NT2/D1 (cell line): ENCODE measurements at regions not wholly inside any gene's neighbourhood (a gene's known extent, or its start where the extent isn't known, plus 50 kb on each side); places are given as distances from the start of the nearest gene placed in this dataset.

ENCODE experiments used
- DNase-seq: peaks from one replicate; pipeline ENCODE4 v3.0.0-alpha.2; 2011; ENCODE audit warnings: low read depth, low spot score
- H3K27me3 ChIP-seq: 2 replicates; pipeline ENCODE4 v1.6.0; 2011; ENCODE audit warnings: mild to moderate bottlenecking; ENCODE audit not compliant: insufficient read length, insufficient read depth
- H3K36me3 ChIP-seq: 2 replicates; pipeline ENCODE4 v1.6.1; 2011; ENCODE audit warnings: mild to moderate bottlenecking, low read length, mixed read lengths; ENCODE audit not compliant: insufficient read depth, insufficient read length
- H3K4me1 ChIP-seq: 2 replicates; pipeline ENCODE4 v1.5.1; 2011; ENCODE audit not compliant: insufficient read depth, insufficient read length
- H3K4me3 ChIP-seq: 2 replicates; pipeline ENCODE4 v1.5.1; 2011; ENCODE audit warnings: low read depth; ENCODE audit not compliant: insufficient read length
- H3K9ac ChIP-seq: 2 replicates; pipeline ENCODE4 v1.6.0; 2011; ENCODE audit warnings: low read depth; ENCODE audit not compliant: insufficient read length
- H3K9me3 ChIP-seq: 2 replicates; pipeline ENCODE4 v1.5.1; 2011; ENCODE audit warnings: mild to moderate bottlenecking, low read length; ENCODE audit not compliant: insufficient read depth
- SUZ12 ChIP-seq: IDR thresholded peaks from 2 replicates; pipeline ENCODE4 v1.6.1; 2011; ENCODE audit not compliant: insufficient read length, insufficient read depth; ENCODE audit errors: extremely low read depth
- YY1 ChIP-seq: IDR thresholded peaks from 2 replicates; pipeline ENCODE4 v1.6.1; 2011; ENCODE audit not compliant: insufficient read length, insufficient read depth
- ZNF274 ChIP-seq: IDR thresholded peaks from 2 replicates; pipeline ENCODE4 v1.6.1; 2011; ENCODE audit warnings: mild to moderate bottlenecking, low read depth, low read length

DNA sequence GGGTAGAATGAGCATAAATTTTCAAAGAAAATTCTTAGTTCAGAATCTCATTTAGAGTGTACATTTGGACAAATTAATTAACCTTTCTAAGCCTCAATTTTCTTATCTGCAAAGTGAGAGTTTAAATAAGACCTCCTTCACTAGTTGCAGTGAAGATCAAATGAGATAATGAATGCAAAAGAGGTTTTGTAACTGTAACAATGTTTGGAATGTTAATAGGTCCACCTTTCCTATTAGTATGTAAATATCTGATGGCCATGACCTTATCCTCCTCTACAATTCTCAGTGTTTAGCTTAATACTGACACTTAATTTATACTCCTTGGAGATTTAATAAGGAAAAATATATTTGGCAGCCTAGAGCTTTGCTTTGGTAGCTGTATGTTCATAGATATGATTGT is 138.8 kb downstream of the GABRG1 start:
- Histone ChIP-seq H3K9me3 (no peaks in the 10 kb centered on the region; the same call in 1 of the 2 replicates), H3K4me3 (no peak overlapping the region), H3K27me3 (no peaks in the 10 kb centered on the region), H3K9ac (no peak overlapping the region), H3K36me3 (no peaks in the 10 kb centered on the region), H3K4me1 (no peaks in the 10 kb centered on the region)
- DNase-seq, result peak; percentile 22
- TF ChIP-seq YY1 (no peak), SUZ12 (no peak), ZNF274 (no peak)

DNA sequence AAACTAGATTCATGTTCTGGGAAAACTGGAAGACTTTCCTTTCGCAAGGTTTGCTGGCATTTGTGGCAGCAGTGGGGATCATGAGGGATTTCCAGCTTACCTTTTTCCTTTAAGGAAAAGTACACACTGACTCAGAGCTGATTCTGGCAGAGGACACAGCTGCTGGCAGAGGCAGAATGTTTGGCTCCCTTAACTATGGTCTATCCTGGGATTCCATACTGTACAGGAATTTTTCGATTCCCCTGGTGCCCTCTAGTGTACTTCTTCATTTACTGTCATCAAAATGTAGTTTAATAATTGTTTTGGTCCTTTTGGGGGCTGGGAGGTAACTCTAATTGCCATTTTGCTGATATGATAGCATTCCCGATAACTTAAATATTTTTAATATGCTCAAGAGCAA is 152.7 kb downstream of the GABRG1 start:
- peaks cover 16% of the 10 kb centered on the region for H3K9me3 ChIP-seq
- no peak overlapping the region for H3K9ac ChIP-seq
- H3K4me1 ChIP-seq, result no peaks in the 10 kb centered on the region
- no peak for TF ChIP-seq SUZ12
- no peak for TF ChIP-seq ZNF274
- no peak for TF ChIP-seq YY1
- H3K36me3 ChIP-seq, result no peaks in the 10 kb centered on the region
- DNase-seq, result no peak
- no peak overlapping the region for H3K4me3 ChIP-seq
- no peaks in the 10 kb centered on the region for H3K27me3 ChIP-seq

DNA sequence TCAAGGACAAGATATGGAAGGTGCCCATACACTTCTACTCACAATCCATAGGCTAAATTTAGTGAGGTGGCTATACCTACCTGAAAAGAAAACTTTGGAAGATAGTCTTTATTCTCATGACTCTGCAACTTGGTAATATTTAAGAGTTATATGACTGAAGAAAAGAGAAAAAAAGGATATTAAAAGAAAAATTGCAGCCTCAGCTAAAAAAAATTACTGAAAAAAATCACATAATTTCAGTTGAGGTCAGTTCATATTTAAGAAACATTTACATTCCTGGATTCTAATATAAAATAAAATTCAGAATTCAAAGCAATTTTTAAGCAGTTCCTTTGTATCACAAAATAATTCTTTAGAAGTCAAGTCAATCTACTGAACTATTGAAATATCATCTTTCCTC is 166.5 kb downstream of the GABRG1 start:
- no peaks in the 10 kb centered on the region for H3K9me3 ChIP-seq
- H3K36me3 ChIP-seq, result no peaks in the 10 kb centered on the region
- no peak overlapping the region for H3K4me3 ChIP-seq
- no peak for TF ChIP-seq ZNF274
- TF ChIP-seq SUZ12, result no peak
- no peak for TF ChIP-seq YY1
- no peak for DNase-seq
- no peaks in the 10 kb centered on the region for H3K4me1 ChIP-seq
- H3K9ac ChIP-seq, result no peak overlapping the region
- no peaks in the 10 kb centered on the region for H3K27me3 ChIP-seq

DNA sequence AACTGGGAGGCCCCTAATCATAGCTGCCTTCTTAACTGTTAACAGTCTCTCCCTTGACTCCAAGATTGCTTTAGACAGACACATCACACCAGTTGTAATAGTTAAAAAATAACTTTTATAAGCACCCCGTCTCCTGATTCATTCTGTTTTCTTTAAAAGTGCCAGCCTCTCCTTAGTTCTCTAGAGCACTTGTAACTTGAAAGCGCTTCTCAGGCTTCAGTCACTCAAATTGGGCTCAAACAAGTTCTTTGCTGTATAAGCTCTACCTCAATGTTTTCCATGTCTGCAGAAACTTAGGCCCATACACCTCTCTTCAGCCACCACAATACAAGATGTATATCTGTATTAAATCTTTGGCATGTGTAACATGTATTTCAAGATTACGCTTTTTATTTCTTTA is 169.6 kb downstream of the GABRG1 start:
- Histone ChIP-seq H3K4me1 (no peaks in the 10 kb centered on the region), H3K4me3 (no peak overlapping the region), H3K9ac (no peak overlapping the region), H3K36me3 (no peaks in the 10 kb centered on the region), H3K9me3 (no peaks in the 10 kb centered on the region), H3K27me3 (no peaks in the 10 kb centered on the region)
- TF ChIP-seq SUZ12 (no peak), ZNF274 (no peak), YY1 (no peak)
- DNase-seq, result no peak

DNA sequence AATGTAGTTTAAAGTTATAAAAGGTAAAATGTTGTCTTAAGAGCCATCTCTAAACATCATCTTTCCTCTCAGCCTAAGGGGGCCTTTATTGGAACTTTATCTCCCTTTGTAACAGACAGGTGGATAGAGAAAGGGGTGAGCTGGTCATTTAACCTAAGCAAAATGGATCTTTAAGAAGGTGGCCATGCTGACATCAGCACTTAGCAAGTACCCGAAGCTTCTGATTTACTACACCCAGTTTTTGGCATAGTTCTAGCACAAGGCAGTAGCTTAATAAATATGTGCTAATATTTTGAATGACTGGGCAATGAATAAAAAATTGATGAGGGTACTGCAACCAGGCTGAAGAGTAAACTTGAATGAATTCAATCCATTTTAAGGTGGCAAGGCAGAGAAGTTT is 172.7 kb downstream of the GABRG1 start:
- Histone ChIP-seq H3K4me1 (no peaks in the 10 kb centered on the region), H3K9ac (no peak overlapping the region), H3K36me3 (no peaks in the 10 kb centered on the region), H3K27me3 (no peaks in the 10 kb centered on the region), H3K4me3 (no peak overlapping the region), H3K9me3 (no peaks in the 10 kb centered on the region)
- no peak for TF ChIP-seq YY1
- TF ChIP-seq SUZ12, result no peak
- no peak for TF ChIP-seq ZNF274
- DNase-seq, result no peak

DNA sequence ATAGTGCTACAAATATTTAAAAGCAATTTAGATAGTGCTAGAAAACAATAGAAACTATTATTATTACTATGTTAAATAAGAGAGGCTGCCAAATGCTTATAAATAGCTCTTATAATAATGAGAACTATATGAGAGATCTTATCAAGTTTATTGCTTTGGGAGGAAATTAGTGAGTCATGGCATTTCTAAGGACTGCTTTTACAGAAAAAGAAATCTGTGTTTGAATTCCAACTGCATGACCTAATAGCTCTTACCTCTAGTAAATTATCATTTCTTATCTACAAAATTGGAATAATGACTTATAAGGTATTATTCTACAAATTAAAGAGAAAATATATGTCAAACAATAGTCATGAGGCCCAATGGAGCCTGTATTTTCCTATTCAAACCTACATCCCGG is 177.2 kb downstream of the GABRG1 start:
- TF ChIP-seq SUZ12 (no peak), YY1 (no peak), ZNF274 (no peak)
- H3K4me1 ChIP-seq, result no peaks in the 10 kb centered on the region
- no peak for DNase-seq
- no peaks in the 10 kb centered on the region for H3K36me3 ChIP-seq
- H3K9me3 ChIP-seq, result no peaks in the 10 kb centered on the region
- no peak overlapping the region for H3K4me3 ChIP-seq
- H3K9ac ChIP-seq, result no peak overlapping the region
- no peaks in the 10 kb centered on the region for H3K27me3 ChIP-seq

DNA sequence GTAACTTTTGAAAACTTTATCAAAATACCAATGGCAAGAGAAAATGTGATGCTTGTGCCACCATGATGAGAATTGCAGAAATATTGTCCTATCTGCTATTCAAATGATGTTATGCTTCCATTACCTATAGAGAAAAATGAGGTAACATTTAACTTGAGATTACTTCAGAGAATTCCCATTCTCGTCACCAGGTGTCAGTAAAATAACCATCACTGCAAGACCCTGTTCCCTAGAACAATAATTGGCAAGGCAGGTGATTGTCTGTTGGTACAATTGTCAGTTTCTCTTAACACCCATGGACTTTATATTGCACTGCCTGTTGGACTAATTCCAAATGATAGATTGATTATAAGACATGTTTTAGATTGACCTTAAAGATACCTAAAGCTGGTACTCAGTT is 179.9 kb downstream of the GABRG1 start:
- H3K27me3 ChIP-seq, result no peaks in the 10 kb centered on the region
- no peaks in the 10 kb centered on the region for H3K4me1 ChIP-seq
- H3K36me3 ChIP-seq, result no peaks in the 10 kb centered on the region
- TF ChIP-seq YY1, result no peak
- H3K9ac ChIP-seq, result no peak overlapping the region
- DNase-seq, result peak; percentile 13
- H3K9me3 ChIP-seq, result no peaks in the 10 kb centered on the region
- no peak overlapping the region for H3K4me3 ChIP-seq

DNA sequence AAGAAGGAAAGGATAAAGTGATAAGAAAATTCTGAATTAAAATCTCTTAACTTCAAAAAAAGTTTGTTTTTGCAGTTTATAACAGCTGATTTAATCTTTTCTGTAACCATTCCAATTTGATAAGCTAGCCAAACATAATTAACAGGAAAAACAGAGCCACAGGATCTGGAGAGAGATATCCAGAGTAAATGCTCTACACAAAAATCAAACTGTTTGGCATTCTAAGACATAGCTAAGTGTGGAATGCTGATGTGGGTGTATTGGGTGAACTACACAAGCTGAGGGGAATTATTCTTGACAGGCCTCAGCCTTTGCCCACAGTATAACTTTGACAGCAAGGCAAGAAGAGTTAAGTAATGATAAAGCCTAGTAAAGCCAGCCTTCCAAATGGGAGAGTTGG is 184.8 kb downstream of the GABRG1 start:
- H3K27me3 ChIP-seq, result no peaks in the 10 kb centered on the region
- H3K36me3 ChIP-seq, result no peaks in the 10 kb centered on the region
- H3K9me3 ChIP-seq, result no peaks in the 10 kb centered on the region
- no peaks in the 10 kb centered on the region for H3K4me1 ChIP-seq
- H3K9ac ChIP-seq, result no peak overlapping the region
- TF ChIP-seq YY1, result no peak
- TF ChIP-seq SUZ12, result no peak
- TF ChIP-seq ZNF274, result no peak
- no peak for DNase-seq
- H3K4me3 ChIP-seq, result no peak overlapping the region
